Left kidney (tissue), 1 donor: ENCODE measurements at regions not wholly inside any gene's neighbourhood (a gene's known extent, or its start where the extent isn't known, plus 50 kb on each side); places are given as distances from the start of the nearest gene placed in this dataset.

ENCODE experiments used
- DNase-seq: peaks from one replicate; pipeline ENCODE4 v3.0.0-alpha.2; 2013

DNA sequence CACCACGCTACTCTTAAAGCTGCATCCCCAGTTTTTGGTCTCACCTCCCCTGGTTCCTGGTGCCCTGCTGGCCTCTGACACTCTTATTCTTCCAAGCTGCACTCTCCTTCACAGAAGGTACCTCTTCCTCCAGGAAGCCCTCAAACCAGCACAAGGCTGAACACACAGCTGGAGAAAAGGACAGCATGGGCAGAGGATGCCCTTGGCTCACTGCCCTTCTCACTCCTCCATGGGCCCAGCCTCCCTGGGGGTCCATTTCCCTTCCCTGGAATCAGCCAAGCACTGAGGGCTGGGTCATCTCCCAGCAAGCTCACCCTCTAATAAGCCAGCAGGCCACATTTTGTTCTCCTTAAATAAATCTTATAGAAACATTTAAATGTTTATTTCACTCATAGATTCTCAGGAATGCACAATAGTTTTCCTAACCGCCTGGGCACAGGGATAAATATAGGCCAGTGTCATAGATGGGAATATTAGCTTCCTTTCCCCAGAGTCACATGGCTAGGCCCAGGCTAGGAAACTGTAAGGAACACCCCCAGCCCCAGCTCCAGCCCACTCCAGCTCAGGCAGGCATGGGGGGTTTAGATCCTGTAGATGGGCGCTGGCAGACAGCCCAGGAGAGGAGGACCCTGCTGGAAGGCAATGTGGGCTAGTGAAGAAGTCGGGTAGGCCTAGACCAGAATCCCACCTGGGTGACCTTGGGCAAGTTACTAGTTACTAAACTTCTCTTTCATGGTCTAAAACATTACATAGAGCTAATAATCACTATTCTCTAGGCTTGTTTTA lies 51.5 kb downstream of the IRAG1 start:
- DNase-seq: no peak

DNA sequence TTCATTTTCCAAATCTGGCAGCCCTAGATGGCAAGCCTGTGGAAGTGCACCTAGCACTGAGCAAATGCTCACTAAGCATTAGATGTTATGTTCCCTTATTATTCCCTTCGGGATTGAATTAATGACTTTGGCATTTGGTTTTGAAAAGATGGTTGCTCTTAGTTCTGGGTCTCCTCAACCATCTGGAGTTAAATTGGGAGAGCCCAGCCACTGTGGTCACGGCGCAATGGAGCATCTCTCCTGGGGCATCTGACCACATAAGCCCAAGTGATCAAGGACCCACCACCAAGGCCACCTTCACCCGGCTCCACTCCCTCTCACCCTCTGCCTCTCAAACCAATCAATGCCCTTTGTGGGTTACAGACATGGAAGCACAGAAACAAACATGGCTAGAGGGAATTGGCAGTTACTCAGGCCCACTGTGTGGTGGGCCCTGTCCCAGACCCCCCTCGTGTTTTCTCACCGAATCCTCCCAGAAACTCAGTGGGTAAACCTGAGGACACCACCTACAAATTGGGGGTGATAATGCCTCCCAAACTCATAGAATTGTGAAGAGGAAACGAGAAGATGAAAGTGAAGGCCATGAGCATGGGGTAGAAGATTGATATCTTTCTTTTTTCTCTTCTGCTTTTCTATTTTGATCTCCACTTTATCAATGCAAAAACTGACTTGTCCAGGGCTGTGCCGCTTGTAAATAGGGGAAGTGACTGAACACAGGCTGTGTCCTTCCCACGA lies 52.2 kb downstream of the IRAG1 start:
- no peak for DNase-seq

DNA sequence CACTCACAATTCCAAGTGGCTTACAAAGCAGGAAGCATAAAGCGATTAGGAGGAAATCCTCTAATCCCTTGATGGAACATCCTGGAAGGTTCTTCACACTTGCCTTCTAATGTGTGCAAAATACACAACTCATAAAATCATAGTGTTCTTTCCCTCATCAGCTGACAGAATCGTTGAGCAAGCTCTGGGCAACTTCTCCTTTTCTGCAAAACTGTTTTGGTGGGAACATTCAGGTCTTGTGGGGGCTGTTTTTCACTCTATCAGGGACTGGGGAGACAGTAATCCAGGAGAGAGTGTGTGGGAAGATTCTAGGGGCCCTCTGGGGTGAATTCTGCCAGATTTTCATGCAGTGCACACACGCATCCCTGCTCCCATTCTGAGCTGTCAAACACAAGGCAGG lies 53.2 kb downstream of the IRAG1 start:
- DNase-seq: no peak

DNA sequence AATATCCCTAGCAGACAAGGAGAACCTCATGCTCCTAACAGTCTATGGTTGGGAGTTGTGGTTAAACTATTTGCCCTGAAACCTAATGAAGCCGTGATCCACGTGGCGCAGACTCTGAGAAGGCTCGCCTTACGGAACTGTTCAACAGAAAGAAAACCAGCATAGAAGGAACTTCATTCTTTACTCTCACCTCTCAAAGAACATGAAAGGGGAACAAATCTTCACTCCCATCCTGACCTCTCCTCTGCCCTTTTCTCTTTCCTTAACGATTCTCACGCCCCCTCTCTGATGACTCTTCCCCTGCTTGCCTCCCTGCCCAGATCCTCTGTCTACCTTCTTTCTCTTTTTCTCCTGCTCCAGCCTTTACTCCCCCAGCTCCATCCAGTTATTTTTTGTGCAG lies 54.2 kb downstream of the IRAG1 start:
- peak; percentile 29 for DNase-seq

DNA sequence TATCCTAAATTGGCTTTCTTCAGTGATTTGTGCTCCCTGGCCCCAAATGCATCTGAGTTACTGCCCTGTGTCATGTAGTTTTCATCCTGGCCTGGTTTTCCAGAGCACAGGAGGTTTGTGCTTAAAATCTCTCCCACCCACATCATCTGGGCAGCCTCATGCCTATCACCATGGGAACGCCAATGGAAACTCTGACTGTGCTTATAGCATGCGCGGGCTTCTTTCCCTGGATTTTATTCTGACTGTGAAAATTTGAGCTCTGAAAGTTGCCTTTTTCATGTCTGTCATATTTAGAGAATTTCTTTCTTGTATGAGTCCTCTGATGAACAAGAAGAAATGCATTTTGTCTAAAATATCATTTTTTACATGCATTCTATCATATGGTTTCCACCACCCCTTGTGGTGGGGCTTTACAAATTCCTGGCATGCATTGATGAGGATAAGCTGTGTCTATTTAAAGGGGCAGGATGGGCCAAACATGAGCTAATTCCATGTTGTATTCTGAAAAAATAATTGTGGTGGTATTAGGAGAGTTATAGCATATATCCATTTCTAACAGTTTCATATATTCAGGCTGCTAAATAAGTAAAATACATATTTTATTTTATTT lies 55.1 kb downstream of the IRAG1 start:
- no peak for DNase-seq

DNA sequence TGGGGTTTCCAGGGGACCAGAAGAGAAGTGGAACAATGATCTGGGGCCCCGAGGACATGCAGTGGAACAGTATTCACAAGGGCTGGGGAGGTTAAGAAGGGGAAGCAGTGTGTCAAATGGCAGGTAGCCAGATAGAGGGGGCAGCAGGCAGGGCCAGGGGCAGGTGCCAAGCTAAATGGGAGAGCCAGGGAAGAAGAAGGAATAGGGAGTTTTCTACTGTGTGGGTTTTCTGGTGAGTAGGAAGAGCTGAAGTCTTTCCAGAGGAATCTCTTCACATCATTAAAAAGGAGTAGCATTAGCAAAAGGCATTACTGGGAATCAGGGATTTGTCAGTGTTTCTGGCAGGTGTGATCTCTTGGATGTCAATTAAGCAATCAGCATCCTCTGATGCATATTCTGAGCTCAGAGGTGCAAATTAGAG lies 55.8 kb downstream of the IRAG1 start:
- no peak for DNase-seq

DNA sequence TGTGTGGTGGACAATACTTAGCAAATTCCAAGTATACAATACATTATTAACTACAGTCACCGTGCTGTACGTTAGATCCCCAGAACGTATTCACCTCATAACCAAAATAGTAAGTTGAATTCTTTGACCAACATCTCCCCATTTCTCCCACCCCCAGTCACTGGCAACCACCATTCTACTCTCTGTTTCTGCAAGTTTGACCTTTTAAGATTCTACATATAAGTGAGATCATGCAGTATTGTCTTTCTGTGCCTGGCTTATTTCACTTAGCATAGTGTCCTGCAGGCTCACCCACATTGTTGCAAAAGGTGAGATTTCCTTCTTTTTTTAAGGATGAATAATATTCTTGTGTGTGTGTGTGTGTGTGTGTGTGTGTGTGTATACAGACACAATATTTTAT lies 59.1 kb downstream of the IRAG1 start:
- DNase-seq: no peak

DNA sequence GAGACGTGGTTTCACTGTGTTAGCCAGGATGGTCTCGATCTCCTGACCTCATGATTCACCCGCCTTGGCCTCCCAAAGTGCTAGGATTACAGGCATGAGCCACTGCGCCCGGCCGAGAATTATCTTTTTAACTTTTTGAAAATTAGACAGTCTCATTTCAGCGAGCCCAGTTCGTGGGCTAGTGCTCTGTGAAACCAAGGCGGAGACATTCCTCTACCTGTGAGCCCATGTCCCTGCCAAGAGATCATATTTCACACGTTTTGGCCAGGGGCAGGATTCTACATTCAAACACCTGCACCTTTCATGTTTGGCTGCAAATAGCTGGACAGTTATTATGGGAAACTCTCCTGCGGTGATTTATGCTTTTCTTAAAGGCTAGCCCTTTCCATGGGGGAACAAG lies 60.3 kb downstream of the IRAG1 start:
- no peak for DNase-seq

DNA sequence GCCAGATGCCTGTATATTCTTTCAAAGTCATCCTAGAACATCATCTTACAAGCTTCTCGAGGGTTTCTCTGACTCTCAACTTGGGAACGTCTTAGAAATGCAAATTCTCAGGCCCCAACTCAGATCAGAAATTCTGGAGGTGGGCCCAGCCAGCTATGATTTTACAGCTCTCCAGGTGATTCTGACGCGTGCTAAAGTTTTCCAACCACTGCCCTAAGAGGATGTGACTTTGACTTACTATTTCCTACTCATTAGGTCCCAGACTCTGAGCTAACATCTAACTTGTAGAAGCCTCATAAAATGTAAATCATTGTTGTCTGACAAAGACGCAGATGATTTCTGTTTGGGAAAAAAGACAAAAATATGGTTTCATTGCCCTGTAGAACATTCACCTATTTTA lies 61.1 kb downstream of the IRAG1 start:
- no peak for DNase-seq

DNA sequence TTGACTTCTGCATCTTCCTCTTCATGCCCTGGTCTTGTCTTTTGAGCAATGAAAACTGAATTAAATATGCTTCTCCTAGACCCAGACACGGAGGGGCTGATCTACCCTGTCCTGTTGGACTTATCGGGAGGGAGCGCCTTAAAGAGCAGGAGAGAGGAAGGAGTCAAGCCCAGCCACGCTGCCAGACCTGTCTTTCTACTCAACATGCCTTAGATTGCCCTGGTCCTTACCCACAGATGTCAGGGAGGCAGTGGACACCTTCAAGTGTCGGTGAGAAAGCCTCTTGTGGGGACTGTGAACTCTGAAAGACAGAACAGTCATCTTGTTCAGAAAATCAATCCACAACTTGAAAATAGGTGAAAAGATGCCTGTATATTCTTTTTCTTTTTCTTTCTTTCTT lies 61.8 kb downstream of the IRAG1 start:
- DNase-seq: no peak

DNA sequence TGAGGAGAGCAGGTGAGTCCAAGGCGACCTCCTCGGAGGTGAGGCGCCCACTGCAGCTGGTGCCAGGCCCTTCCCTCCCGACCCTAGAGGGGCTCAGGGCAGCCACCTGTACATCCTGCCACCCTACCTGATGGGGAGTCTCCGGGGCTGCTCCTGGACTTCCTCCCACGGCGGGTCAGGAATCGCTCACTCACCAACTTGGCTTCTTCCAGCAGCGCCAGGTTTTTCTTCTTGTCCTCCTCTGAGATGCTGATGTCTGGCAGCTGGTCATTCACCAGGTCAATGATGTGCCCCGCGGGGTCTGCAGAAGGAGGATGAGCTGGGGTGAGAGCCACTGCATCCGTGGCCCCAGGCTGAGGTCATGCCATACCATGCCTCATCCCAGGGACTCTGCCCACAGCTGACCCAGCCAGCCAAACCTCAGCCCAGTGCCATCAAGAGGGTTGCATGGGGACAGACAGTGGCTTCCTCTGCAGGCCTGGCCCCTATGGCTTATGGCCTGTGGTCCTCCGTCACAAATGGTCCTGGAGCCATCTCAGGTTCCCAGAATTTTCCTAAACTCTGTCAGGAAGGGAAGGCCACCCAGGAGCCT lies 61.0 kb upstream of the LYVE1 start:
- no peak for DNase-seq

DNA sequence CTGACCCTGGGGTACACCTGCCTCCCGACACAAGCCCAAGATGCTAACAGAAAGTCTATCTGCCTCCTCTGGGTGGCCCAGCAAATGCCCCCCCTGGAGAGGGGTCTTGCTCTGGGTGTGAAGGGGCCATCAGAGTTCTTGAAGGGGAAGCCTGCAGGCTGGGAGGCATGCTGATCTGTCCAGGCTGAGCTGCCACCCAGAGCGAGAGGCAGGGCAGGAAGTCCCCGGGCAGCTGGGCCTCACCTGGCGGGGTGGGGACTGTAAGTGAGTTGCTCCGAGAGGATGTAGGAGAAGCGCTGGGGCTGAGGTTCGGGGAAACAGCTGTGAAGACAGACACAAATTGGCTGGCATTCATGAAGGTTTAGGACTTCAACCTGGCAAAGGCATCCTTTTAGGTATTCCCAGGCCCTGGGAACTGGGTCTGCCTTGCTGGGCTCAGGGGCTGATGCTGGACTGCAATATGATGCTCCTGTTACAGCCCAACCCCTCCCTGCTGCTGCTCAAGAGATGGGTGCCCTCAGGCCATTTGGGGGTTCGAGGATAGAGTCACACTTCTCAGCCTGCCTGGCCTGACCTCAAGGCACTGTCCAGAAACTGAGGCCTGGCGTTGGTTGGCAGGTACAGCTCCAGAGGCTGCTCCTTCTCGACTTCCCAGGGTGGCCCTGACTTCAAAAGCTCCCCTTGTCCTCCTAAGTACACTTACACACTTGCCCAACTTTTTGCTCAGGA lies 60.2 kb upstream of the LYVE1 start:
- no peak for DNase-seq

DNA sequence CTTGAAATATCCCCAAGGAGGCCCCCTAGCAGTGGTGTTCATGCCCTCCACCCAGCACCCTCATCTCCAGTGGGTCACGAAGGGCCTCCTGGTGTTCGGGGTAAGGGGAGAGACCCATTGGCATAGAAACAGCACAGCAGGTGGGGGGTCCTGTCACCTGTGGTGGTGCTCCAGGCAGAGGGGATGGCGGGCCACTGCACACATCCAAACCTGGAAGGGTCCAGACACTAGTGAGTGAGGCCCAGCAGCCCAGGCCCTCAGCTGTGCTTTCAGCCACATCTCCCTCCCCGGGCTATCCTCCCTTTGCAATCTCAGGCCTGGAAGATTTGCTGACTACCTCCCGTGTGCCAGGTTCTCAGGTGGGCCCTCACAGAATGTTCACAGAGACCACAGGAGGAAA lies 59.4 kb upstream of the LYVE1 start:
- DNase-seq: no peak

DNA sequence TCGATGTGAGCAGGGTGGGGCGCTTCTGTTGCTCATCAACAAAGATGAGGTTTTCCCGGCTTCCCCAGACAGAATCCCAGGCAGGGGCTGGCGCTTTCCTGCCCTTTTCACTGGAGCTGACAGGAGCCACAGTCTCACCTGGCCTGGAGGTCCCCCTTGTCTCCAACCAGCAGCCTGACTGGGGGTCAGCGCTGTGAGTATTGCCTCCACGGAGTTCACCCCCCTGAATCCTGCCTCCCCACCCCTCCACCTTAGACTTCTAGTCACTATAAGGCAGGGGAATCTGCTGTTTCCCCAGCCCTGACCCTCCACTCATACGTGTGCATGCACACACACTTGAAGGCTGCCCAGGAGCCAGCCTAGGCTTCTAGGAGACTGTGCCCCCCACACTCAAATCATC lies 58.8 kb upstream of the LYVE1 start:
- DNase-seq: no peak

DNA sequence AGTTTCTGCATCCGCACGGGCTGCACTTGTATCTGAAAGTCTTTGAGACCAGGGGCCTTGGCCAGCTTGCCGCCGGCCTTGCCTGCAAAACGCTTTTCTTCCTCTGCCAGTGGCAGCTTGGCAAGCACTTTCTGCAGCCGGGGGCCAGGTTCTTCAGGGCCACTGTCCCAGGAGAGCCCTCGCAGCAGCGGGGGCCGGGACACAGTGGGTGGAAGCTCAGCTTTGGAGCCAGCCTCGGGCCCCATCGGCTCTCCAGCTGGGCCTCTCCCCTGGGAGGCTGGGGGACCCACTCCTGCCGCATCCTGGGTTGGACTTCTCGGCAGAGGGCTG lies 57.5 kb upstream of the LYVE1 start:
- no peak for DNase-seq

DNA sequence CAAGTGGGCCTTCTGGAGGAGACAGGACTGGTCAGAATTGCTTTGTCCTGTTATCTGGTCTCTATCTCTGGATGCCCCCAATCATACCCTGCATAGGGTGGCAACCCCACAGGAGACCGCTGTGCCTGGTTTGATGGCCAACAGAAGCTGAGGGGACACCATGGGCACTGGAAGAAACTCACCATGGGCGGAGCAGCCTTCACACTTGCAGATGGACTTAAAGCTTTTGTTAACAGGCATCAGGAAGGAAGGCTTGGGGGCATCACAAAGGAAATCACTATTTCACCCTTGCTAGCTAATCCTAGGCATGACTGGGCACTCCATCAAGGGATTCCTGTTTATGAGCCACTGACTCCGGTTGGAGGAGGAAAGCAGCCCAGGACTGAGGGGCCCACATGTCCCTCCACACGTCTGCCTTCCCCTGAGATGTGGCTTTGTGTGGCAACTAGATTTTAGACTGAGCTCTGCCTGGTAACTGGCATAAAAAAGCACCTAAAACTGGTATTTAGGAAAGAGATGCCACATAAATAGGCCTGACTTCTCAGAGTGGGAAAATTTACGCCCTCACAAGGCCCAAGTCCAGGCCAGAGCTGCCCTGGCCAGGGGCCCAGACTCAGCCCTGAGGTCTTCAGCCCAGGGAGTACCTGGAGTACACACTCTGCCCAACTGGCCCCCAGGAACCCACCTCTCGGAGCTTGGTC lies 57.0 kb upstream of the LYVE1 start:
- DNase-seq: no peak

DNA sequence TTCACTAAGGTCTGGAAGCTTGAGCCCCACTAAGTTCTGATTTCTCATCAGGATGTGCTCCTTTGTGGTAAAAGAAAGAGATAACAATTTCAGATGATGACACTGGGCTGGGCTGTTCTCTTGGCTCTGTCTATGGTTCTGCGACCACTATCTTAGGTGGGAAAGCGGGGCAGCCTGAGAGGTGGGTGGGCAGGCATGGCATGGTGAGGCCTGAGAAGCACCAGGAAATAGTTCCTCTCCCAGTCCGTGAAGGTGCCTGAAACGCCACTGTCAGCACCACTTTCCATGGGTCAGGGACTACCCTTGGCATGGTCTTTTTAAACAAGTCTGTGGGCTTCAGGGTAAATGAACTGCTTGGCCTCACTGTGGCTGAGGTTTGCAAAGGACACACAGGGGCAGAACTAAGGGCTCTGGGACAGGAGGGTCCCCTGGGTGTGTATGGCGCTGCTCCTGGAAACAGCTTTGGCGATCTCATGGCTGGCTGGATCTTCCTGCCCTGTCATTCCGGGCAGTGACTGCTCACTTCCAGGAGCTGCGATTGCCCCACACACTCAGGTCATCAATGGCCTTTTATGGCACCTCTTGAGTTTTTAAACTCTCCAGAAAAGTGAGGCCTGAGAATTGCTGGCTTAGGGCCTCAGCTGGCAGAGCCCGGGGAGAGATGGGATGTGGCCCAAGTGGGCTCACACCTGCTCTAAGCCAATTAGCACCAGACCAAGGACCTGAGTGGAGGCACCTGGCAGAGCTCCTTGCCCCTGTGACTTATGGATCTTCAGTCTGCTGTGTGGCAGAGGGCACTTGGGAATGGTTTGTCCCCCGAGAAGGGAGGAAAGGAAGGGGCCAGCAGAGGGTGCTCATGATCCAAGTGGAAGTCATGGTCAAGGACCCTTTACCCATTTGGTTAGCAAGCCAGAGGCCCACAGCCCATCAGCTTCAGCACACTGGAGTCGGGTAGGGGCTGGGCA lies 55.6 kb upstream of the LYVE1 start:
- DNase-seq: no peak

DNA sequence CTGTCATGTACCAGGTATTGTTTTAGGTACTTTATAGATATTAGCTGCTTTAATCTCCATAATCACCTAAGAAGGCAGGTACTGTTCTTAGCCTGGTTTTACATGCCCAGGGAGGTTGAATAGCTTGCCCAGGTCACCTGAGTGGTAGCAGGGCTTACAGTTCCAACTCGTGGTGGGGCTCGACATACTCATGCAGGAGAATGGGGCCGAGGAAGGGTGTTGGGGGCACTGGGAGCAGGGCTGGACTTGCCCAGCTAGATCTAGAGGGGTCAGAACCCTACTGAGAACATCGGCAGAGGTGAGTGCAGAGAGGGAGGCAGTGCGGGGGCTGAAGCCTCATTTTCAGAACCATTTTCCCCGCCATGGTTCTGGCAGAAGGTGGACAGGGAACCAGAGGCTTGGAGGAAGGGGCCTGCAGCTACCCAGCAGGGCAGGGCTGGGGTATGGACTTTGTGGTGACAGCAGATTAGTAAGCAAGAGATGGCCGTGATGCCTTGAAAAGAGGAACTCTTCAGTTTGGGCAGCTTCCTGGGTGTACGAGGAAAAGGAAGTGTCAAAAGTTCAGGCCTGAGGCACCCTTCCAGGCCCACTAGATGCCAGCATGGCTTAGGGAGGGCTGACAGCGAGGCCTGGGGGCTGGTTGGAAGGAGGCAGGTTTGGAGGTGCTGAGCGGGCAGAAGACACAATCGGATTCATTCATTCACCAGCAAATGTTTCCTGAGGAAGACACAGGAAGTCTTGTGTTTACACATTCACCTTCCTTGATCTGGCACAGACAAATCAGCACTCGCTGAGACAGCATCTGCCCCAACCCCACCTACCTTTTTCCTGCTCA lies 54.7 kb upstream of the LYVE1 start:
- no peak for DNase-seq

DNA sequence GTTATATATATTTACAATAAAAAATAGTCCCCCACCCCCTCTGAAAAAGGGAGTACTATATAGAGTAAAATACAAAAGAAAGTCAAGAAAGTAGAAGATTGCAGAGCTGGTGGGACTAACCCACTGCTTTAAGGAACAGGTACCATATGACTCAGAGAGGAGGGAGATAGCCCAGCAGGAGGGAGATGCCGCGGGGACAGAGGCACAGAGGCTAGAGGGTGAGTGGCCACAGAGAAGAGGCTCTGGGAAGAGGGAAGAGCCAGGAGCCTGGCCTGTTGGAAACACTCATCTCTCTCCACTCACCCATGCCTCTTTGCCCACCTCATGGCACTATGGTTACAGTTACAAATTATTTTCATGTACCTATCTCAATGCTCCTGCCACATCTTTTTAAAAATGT lies 53.6 kb upstream of the LYVE1 start:
- no peak for DNase-seq
